Stimulated activated CD8-positive, alpha-beta memory T cell treated with anti-CD3 and anti-CD28 coated beads, Interleukin-7, amount 100 ng/mL, for 4 hours (primary cell): ENCODE measurements at regions not wholly inside any gene's neighbourhood (a gene's known extent, or its start where the extent isn't known, plus 50 kb on each side); places are given as distances from the start of the nearest gene placed in this dataset.

Experiments
- DNase-seq, 2 donors: peaks; one replicate each; pipeline ENCODE4 v3.0.0-alpha.2; 2020; ENCODE audit warnings: low read depth in 2 of 2

- DNase-seq = no peak
Measured at GRCh38 chr2:198417836-198418235, 613.4 kb downstream of the PLCL1 start.

DNA sequence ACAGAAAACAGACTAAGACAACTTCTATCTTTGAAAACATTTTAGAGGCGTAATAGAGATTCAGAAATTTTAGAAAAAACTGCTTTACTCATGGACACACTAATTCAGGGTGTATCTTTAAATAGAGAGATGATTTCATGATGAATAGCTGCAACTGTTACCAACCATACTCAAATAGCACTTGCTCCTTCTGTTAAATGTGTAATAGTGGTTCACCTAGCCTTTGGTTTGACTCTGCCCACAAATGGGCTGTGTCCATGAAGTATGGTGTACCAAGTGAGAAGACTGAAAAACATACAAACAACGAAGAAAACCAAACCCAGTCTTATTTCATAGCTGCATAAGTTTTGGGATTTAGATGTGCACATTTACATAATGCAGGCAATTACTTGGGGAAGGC, 610.6 kb downstream of the PLCL1 start:
- DNase-seq = no peak

DNA sequence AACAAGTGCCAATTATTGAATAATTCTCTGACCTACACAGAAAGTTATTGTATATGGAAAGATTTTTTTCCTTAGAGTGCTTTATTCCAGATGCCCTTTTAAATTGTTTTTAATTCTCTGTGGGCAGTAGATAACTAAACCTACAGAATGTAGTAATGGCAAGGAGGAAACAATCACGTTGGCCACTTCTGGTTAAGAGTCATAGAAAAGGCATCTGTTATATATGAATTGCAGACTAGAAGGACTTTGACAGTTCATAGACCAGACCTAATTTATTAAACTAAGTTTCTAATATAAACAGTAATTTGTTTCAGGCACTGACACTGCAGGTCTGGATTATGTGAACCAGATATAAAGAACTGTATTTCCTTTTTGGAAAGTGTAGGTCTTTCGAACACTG, 607.5 kb downstream of the PLCL1 start:
- no peak for DNase-seq

DNA sequence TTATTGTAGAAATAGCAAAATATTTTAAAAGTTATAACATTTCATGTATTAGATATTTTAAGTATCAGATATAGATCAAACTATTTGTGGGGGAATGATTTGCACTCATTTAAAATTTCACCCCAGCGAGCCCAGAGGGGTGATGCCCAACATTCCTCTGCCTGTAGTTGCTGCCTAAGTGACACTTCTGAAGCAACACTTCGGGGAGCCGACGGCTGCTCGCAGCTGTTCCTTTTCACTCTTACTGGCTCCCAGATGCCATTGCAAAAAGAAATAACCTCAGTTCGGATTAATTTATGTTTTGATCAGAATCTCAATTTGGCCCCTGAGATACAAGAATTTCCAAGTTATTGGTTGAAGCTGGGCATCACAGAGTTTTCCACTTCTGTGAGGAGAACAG, 603.8 kb downstream of the PLCL1 start:
- DNase-seq = no peak

DNA sequence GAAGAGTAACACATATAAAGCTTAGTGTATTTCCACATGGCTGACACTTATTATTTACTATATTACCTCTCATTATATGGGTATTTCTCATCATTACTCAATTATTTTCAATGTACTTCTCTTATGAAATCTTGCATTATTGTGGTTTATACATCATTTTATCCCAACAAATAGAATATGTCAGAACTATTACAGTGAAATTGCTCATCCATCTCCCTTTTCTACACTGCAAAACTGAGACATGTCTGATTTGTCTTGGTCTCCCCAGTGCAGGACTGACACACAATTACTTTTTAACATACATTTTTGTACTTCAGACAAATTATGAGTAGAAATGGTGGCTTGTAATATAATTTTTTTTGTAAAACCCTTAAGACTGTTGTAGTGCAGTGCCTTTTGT, 600.9 kb downstream of the PLCL1 start:
- no peak for DNase-seq

- DNase-seq = no peak
Measured at GRCh38 chr2:198401644-198402043, 597.3 kb downstream of the PLCL1 start.

DNA sequence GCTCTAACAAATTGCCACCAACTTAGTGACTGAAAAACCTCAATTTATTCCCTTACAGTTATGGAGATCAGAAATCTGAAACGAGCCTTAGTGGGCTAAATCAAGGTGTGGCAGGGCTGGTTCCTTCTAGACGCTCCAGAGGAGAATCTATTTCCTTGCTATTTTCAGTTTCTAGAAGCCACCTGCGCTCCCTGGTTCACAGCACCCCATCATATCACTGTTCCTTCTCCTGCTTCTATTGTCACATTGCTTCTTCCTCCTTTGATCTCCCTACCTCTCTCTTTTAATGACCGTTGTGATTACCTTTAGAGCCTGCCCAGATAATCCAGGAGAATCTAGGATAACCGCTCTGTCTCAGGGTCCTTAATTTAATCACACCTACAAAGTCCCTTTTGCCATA, 596.6 kb downstream of the PLCL1 start:
- DNase-seq = no peak

DNA sequence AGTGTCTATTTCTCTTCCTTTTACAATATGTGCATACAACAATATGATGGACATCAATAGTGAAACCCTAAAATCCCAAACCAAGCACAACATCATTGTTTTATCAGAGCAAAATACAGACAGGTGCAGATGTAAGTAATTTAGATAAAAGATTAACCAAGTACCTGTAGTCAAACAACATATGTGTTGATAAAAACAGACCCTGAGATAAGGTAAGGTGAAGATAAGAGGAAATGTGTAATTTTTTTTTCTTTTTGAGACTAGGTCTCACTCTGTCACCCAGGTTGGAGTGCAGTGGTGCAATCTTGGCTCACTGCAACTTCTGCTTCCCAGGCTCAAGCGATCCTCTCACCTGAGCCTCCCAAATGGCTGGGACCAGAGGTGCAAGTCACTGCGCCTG, 589.8 kb downstream of the PLCL1 start:
- no peak for DNase-seq

DNA sequence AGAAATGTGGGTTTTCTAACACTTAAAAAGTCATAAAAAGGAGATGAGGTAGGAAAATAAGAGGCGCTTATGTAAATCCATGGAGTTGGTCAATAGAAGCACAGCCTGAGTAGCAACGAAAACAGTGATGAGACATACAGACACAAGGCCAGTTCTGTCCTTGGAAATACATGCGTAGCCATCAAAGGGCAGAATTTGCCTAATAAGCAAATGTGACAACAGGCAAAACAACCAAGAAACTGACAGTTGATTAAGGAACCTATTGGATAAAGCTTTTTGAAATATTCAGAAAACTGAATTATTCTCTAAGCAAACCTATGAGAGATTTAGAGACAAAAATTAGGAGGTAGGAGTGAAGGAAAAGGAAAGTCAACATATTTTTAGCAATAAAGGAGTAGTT, 586.3 kb downstream of the PLCL1 start:
- no peak for DNase-seq

DNA sequence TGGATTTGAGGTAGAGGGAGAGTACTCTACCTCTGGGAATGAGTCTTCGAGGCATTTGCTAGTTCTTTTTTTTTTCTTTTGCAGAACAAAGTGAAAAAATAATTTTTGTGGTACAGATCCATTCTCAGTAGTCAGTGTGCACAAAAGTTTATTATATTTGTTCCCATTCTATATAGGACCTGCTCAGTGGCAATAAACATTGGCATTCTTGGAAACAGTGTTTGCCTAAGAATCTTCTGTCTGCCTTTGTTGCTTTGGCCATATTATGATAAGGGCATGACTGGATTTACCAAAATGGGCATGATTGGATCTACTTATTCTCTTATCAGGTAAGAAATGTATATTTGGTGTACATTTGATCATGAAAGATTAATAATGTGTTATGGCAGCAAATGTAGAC, 583.3 kb downstream of the PLCL1 start:
- DNase-seq = no peak

DNA sequence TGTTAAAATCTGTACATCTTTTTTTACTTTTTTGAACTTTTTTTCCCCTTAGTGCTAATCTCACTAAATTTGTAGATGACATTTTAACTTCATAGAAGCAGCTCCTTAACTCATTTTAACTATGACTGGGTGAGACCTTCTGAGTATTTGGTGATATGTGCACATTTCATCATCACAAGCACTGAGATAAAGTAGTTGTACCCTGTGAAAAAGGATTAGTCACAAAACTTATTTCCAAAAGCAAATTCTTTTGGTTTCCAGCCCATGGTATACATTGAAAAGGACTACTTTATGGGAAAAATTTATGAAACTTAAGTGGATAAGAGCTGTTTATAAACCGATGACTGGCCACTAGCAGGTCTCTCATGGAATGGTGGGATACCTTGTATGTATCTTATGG, 581.5 kb downstream of the PLCL1 start:
- DNase-seq = no peak

GRCh38 chr2:198385326-198385725, 580.9 kb downstream of the PLCL1 start:
- no peak for DNase-seq

DNA sequence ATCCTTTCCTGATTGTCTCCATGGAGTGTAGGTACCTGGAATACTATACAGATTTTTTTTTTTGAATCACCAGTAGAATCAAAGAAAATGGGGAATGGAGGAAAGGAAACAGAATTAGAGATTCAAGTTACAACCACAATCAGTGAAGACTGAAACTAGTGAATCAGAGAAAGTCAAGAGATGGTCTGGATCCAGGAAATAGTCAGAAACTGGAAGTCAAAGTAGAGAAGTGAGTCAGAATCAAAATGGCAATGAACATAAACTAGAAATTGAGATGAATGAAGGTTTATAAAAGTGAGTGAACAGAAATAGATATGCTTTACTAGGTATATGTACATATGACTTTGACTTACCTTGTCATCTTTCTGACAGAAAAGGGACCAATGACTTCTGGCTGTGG, 579.0 kb downstream of the PLCL1 start:
- DNase-seq = no peak

- no peak for DNase-seq
Measured at GRCh38 chr2:198382811-198383210, 578.4 kb downstream of the PLCL1 start.

GRCh38 chr2:198376677-198377076, 572.3 kb downstream of the PLCL1 start:
- DNase-seq = no peak

DNA sequence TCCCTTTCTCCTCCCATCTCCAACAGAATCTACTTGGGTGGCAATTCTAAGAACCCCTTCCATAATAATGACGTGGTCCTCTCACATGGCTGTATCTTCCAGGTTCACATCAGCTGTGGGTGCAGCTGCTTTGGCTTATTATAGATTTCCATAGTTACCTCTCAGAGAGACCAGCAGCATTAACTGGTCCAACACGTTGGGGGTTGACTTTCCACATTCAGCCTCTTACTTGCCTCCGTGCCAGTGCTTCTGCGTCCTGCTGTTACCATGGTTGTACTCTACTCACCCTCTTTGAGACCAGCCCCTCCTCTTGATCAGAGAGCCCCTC, 570.7 kb downstream of the PLCL1 start:
- no peak for DNase-seq

- no peak for DNase-seq
Measured at GRCh38 chr2:198374375-198375082, 570.1 kb downstream of the PLCL1 start.

- no peak for DNase-seq
Measured at GRCh38 chr2:198371921-198372543, 567.6 kb downstream of the PLCL1 start.

DNA sequence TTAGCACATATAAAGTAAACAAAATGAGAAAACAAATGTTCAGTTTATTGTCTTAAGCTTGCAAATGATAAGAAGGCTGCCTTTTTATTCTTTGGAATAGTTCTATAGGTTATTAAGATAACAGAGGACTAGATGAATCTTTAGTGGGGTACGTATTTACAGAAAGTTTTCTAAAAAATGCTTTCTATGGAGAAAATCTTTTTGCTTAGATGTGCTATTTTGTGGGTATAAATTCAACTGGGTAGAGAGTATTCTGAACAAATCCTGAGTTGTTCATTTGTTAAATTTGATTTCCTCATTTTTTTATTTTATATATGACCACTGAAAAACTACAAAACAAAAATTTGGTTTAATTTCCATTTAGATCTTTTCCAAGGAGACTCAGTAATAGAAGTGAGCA, 566.9 kb downstream of the PLCL1 start:
- DNase-seq = no peak

DNA sequence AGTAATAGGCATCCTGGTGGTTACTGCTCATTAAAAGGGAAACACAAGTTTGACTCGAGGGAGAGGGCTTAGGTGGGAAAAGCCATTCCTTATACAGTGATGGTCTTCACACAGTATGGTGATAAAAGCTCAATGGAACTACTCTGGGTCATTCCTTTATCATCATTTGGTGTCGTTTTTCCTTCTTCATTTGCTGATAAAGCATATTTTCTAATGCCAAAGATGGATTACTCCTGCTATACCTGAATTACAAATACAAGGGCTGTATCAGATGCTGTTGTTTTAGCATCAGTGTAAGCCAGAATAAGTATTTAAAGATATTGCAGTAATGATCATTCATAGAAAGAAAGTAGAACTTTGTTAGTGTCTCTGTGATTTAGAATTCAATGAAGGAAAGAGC, 563.7 kb downstream of the PLCL1 start:
- no peak for DNase-seq

- no peak for DNase-seq
Measured at GRCh38 chr2:198362740-198363139, 558.3 kb downstream of the PLCL1 start.

DNA sequence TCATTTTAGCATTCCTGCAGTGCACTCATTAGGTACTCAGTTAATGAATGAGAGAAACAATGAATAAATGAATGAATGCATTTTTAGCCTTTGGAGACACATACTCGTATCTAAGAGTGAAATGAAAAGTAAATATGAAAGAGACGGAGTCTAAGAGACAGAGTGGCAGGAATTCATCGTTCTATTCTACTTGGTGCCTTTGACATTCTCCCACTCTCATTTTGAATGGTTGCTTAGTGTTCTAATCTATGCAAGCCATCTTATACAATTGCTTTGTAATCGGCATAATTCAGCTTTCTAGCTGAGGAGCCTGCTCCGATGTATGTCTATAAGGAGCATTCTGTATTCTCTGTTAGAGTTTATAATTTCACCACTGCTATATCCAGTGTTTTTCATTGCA, 554.9 kb downstream of the PLCL1 start:
- no peak for DNase-seq

GRCh38 chr2:198356157-198356556, 551.8 kb downstream of the PLCL1 start:
- DNase-seq = no peak

DNA sequence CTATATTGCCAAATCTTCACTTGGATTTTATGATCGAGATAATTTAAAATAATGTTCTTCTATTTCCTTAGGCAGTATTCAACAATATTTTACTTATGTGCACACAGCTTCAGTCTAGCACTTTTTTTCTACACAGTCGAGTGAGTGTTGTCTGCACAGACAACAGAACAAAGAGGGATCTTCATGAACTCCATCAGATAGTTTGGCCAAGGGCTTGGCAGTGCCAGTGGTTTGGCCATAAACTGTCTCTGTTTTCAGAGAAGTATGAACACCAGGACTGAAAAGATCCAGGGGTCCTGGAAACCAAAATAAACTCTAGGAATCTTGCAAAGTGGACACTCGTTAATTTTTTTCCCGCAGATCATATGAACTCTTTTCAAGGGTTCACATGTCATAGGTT, 547.3 kb downstream of the PLCL1 start:
- DNase-seq = no peak
